GM23338 (cell line): ENCODE measurements at regions not wholly inside any gene's neighbourhood (a gene's known extent, or its start where the extent isn't known, plus 50 kb on each side); places are given as distances from the start of the nearest gene placed in this dataset.

Experiments used
- ATAC-seq: fragments of 200-7000 bp; cut with Tn5 transposase; 3 replicates; pipeline ENCODE4 v1.9.1; 2020
- DNase-seq: peaks from one replicate; pipeline ENCODE4 v3.0.0-alpha.2; 2015; ENCODE audit warnings: low spot score
- H2AFZ ChIP-seq: fragments of 200-600 bp; sonication (generic); 2 replicates; pipeline ENCODE4 v1.8.0; 2016; ENCODE audit warnings: antibody characterized with exemption, mild to moderate bottlenecking, moderate library complexity
- H3F3A ChIP-seq: fragments of 200-600 bp; sonication (generic); replicated peaks from 2 replicates; pipeline ENCODE4 v1.8.0; 2017; ENCODE audit warnings: antibody characterized with exemption, mixed run types, low read depth
- H3K27ac ChIP-seq: fragments of 200-600 bp; sonication (generic); 2 replicates; pipeline ENCODE4 v1.6.1; 2016; ENCODE audit warnings: low read depth
- H3K27me3 ChIP-seq: fragments of 200-600 bp; sonication (generic); 2 replicates; pipeline ENCODE4 v1.8.0; 2016; ENCODE audit warnings: mild to moderate bottlenecking, mixed run types, moderate library complexity; ENCODE audit not compliant: insufficient read depth
- H3K36me3 ChIP-seq: fragments of 200-600 bp; sonication (generic); 2 replicates; pipeline ENCODE4 v1.8.0; 2016; ENCODE audit warnings: mild to moderate bottlenecking; ENCODE audit not compliant: insufficient read depth
- H3K4me1 ChIP-seq: fragments of 200-600 bp; sonication (generic); 2 replicates; pipeline ENCODE4 v1.8.0; 2016; ENCODE audit warnings: mild to moderate bottlenecking, moderate library complexity; ENCODE audit not compliant: insufficient read depth
- H3K4me2 ChIP-seq: fragments of 200-600 bp; sonication (generic); 2 replicates; pipeline ENCODE4 v1.7.1; 2017; ENCODE audit warnings: mixed run types
- H3K4me3 ChIP-seq: fragments of 200-600 bp; sonication (generic); 2 replicates; pipeline ENCODE4 v1.6.1; 2016; ENCODE audit warnings: mixed run types
- H3K79me2 ChIP-seq: fragments of 200-600 bp; sonication (generic); replicated peaks from 2 replicates; pipeline ENCODE4 v1.8.0; 2017; ENCODE audit warnings: mild to moderate bottlenecking; ENCODE audit not compliant: insufficient read depth
- H3K9me2 ChIP-seq: fragments of 200-600 bp; sonication (generic); 2 replicates; pipeline ENCODE4 v1.8.0; 2017; ENCODE audit not compliant: insufficient read depth
- H4K20me1 ChIP-seq: fragments of 200-600 bp; sonication (generic); replicated peaks from 2 replicates; pipeline ENCODE4 v1.8.0; 2017; ENCODE audit warnings: mild to moderate bottlenecking; ENCODE audit not compliant: insufficient read depth
- H3K27ac Mint-ChIP-seq: 2 replicates; pipeline ENCODE4 v1.8.0; 2020; ENCODE audit warnings: inconsistent platforms, mild to moderate bottlenecking, moderate library complexity, mixed read lengths
- H3K27me3 Mint-ChIP-seq: 3 replicates; pipeline ENCODE4 v1.8.0; 2022; ENCODE audit warnings: low read depth, mild to moderate bottlenecking, moderate library complexity, mixed read lengths, inconsistent platforms; ENCODE audit not compliant: insufficient read depth, poor library complexity
- H3K36me3 Mint-ChIP-seq: 3 replicates; pipeline ENCODE4 v1.8.0; 2021; ENCODE audit warnings: low read depth, mild to moderate bottlenecking, inconsistent platforms, moderate library complexity, mixed read lengths
- H3K4me1 Mint-ChIP-seq: 3 replicates; pipeline ENCODE4 v1.8.0; 2020; ENCODE audit warnings: mild to moderate bottlenecking, inconsistent platforms, mixed read lengths
- H3K4me3 Mint-ChIP-seq: 3 replicates; pipeline ENCODE4 v1.8.0; 2021; ENCODE audit warnings: moderate library complexity, mild to moderate bottlenecking, inconsistent platforms, mixed read lengths
- H3K9me3 Mint-ChIP-seq: 3 replicates; pipeline ENCODE4 v1.8.0; 2020; ENCODE audit warnings: moderate library complexity, mild to moderate bottlenecking, inconsistent platforms, mixed read lengths
- EZH2 ChIP-seq: fragments of 200-600 bp; sonication (generic); IDR thresholded peaks from one replicate; pipeline ENCODE4 v1.8.0; 2017; ENCODE audit warnings: antibody characterized with exemption, mild to moderate bottlenecking, low read depth; ENCODE audit not compliant: unreplicated experiment
- EZH2phosphoT487 ChIP-seq: fragments of 200-600 bp; sonication (generic); IDR thresholded peaks from one replicate; pipeline ENCODE4 v1.8.1; 2018; ENCODE audit warnings: antibody characterized with exemption; ENCODE audit not compliant: unreplicated experiment
- JUNB ChIP-seq: IDR thresholded peaks from one replicate; pipeline ENCODE4 v1.6.1; 2016; ENCODE audit warnings: antibody characterized with exemption; ENCODE audit not compliant: unreplicated experiment
- REST ChIP-seq: IDR thresholded peaks from one replicate; pipeline ENCODE4 v1.6.1; 2018; ENCODE audit warnings: antibody characterized with exemption; ENCODE audit not compliant: unreplicated experiment
- ZNF114 ChIP-seq: fragments of 250-450 bp; sonication (Bioruptor Pico); IDR thresholded peaks from 2 replicates; pipeline ENCODE4 v1.5.0; 2020; ENCODE audit warnings: mild to moderate bottlenecking, moderate library complexity
- ZNF331 ChIP-seq: fragments of 250-450 bp; sonication (Bioruptor Pico); IDR thresholded peaks from 2 replicates; pipeline ENCODE4 v1.5.0; 2020; ENCODE audit warnings: low read depth, mild to moderate bottlenecking, moderate library complexity
- TF ChIP-seq, protein P1 (sequence below): fragments of 250-450 bp; sonication (Bioruptor Pico); IDR thresholded peaks from 2 replicates; pipeline ENCODE4 v1.5.0; 2020; ENCODE audit warnings: mild to moderate bottlenecking, moderate library complexity
- TF ChIP-seq, protein P2 (sequence below): IDR thresholded peaks from 2 replicates; pipeline ENCODE4 v1.6.1; 2016; ENCODE audit warnings: antibody characterized with exemption

DNA sequence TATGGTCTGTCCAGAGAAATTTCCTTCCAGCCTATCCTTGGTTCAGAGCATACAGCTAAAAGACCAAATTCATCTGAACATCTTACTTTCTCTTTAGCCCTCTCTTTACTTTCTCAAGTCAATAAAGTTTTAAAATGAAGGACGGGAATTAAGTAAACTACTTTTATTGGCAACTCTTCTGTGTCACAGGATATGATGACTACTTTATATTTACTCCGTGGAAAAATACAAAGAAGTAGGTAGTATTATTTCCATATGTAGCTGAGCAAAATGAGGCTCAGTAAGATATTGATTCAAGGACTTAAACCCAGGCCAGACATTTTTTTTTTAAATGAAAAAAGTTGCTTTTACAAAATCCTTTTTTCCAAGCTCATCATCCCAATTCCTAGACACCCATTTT, 151.2 kb upstream of the DPYD start:
- H3K4me1 ChIP-seq = peaks cover 9% of the 10 kb centered on the region; the same call in 1 of the 2 replicates
- H4K20me1 ChIP-seq = no peaks in the 10 kb centered on the region
- no peak overlapping the region for H3K4me3 Mint-ChIP-seq
- H3K27me3 ChIP-seq = no peaks in the 10 kb centered on the region
- no peak overlapping the region for H3K4me2 ChIP-seq
- TF ChIP-seq EZH2 = no peak
- TF ChIP-seq, protein P1, sequence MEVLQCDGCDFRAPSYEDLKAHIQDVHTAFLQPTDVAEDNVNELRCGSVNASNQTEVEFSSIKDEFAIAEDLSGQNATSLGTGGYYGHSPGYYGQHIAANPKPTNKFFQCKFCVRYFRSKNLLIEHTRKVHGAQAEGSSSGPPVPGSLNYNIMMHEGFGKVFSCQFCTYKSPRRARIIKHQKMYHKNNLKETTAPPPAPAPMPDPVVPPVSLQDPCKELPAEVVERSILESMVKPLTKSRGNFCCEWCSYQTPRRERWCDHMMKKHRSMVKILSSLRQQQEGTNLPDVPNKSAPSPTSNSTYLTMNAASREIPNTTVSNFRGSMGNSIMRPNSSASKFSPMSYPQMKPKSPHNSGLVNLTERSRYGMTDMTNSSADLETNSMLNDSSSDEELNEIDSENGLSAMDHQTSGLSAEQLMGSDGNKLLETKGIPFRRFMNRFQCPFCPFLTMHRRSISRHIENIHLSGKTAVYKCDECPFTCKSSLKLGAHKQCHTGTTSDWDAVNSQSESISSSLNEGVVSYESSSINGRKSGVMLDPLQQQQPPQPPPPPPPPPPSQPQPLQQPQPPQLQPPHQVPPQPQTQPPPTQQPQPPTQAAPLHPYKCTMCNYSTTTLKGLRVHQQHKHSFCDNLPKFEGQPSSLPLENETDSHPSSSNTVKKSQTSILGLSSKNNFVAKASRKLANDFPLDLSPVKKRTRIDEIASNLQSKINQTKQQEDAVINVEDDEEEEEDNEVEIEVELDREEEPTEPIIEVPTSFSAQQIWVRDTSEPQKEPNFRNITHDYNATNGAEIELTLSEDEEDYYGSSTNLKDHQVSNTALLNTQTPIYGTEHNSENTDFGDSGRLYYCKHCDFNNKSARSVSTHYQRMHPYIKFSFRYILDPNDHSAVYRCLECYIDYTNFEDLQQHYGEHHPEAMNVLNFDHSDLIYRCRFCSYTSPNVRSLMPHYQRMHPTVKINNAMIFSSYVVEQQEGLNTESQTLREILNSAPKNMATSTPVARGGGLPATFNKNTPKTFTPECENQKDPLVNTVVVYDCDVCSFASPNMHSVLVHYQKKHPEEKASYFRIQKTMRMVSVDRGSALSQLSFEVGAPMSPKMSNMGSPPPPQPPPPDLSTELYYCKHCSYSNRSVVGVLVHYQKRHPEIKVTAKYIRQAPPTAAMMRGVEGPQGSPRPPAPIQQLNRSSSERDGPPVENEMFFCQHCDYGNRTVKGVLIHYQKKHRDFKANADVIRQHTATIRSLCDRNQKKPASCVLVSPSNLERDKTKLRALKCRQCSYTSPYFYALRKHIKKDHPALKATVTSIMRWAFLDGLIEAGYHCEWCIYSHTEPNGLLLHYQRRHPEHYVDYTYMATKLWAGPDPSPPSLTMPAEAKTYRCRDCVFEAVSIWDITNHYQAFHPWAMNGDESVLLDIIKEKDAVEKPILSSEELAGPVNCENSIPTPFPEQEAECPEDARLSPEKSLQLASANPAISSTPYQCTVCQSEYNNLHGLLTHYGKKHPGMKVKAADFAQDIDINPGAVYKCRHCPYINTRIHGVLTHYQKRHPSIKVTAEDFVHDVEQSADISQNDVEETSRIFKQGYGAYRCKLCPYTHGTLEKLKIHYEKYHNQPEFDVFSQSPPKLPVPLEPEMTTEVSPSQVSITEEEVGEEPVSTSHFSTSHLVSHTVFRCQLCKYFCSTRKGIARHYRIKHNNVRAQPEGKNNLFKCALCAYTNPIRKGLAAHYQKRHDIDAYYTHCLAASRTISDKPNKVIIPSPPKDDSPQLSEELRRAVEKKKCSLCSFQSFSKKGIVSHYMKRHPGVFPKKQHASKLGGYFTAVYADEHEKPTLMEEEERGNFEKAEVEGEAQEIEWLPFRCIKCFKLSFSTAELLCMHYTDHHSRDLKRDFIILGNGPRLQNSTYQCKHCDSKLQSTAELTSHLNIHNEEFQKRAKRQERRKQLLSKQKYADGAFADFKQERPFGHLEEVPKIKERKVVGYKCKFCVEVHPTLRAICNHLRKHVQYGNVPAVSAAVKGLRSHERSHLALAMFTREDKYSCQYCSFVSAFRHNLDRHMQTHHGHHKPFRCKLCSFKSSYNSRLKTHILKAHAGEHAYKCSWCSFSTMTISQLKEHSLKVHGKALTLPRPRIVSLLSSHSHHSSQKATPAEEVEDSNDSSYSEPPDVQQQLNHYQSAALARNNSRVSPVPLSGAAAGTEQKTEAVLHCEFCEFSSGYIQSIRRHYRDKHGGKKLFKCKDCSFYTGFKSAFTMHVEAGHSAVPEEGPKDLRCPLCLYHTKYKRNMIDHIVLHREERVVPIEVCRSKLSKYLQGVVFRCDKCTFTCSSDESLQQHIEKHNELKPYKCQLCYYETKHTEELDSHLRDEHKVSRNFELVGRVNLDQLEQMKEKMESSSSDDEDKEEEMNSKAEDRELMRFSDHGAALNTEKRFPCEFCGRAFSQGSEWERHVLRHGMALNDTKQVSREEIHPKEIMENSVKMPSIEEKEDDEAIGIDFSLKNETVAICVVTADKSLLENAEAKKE = no peak
- TF ChIP-seq EZH2phosphoT487 = no peak
- H3F3A ChIP-seq = no peaks in the 10 kb centered on the region
- H3K4me1 Mint-ChIP-seq = peaks cover 15% of the 10 kb centered on the region; the same call in 2 of the 3 replicates
- H2AFZ ChIP-seq = peak overlapping the region; percentile 28; the same call in 1 of the 2 replicates
- no peaks in the 10 kb centered on the region for H3K36me3 ChIP-seq
- no peak overlapping the region for H3K4me3 ChIP-seq
- H3K27me3 Mint-ChIP-seq = no peaks in the 10 kb centered on the region
- H3K9me2 ChIP-seq = no peaks in the 10 kb centered on the region
- no peak for DNase-seq
- H3K9me3 Mint-ChIP-seq = no peaks in the 10 kb centered on the region
- no peaks in the 10 kb centered on the region for H3K36me3 Mint-ChIP-seq
- ATAC-seq = no peak
- no peak overlapping the region for H3K27ac ChIP-seq
- H3K27ac Mint-ChIP-seq = no peak overlapping the region
- no peaks in the 10 kb centered on the region for H3K79me2 ChIP-seq

DNA sequence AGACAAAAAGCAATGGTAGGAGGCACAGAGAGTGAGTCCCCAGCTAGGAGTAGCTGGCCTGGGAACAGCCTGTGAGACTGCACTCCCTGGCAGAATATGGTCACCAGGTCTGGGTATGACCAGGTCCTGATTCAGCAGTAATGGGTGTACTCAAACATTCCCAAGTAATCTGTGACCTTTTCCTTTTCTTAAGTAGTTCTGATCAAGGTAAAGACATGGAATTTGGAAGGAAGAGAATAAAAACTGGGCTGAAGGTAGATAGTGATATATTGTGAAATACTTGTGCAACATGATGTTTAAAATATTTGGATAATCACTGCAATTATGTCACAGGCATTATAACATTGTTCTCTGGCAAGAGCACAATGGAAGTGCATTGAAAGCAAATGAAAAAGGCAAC, 147.2 kb upstream of the DPYD start:
- H3K36me3 ChIP-seq = no peaks in the 10 kb centered on the region
- no peak overlapping the region for H2AFZ ChIP-seq
- Mint-ChIP-seq H3K36me3 (no peaks in the 10 kb centered on the region), H3K27me3 (no peaks in the 10 kb centered on the region), H3K4me1 (peaks cover 11% of the 10 kb centered on the region; the same call in 2 of the 3 replicates), H3K4me3 (no peak overlapping the region), H3K9me3 (no peaks in the 10 kb centered on the region), H3K27ac (no peak overlapping the region)
- no peak for ATAC-seq
- H3K4me3 ChIP-seq = no peak overlapping the region
- no peaks in the 10 kb centered on the region for H3K9me2 ChIP-seq
- no peaks in the 10 kb centered on the region for H3F3A ChIP-seq
- H3K79me2 ChIP-seq = no peaks in the 10 kb centered on the region
- no peak overlapping the region for H3K27ac ChIP-seq
- peaks cover 5% of the 10 kb centered on the region; the same call in 1 of the 2 replicates for H3K4me1 ChIP-seq
- no peak overlapping the region for H3K4me2 ChIP-seq
- H4K20me1 ChIP-seq = no peaks in the 10 kb centered on the region
- H3K27me3 ChIP-seq = no peaks in the 10 kb centered on the region
- no peak for DNase-seq
- TF ChIP-seq ZNF331 = no peak
- no peak for TF ChIP-seq EZH2phosphoT487
- TF ChIP-seq, protein P2, sequence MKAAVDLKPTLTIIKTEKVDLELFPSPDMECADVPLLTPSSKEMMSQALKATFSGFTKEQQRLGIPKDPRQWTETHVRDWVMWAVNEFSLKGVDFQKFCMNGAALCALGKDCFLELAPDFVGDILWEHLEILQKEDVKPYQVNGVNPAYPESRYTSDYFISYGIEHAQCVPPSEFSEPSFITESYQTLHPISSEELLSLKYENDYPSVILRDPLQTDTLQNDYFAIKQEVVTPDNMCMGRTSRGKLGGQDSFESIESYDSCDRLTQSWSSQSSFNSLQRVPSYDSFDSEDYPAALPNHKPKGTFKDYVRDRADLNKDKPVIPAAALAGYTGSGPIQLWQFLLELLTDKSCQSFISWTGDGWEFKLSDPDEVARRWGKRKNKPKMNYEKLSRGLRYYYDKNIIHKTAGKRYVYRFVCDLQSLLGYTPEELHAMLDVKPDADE = no peak
- TF ChIP-seq REST = no peak
- no peak for TF ChIP-seq ZNF114 (CRISPR knock-in tag)
- TF ChIP-seq JUNB = no peak
